Uterus (tissue), 3 donors: ENCODE measurements at regions not wholly inside any gene's neighbourhood (a gene's known extent, or its start where the extent isn't known, plus 50 kb on each side); places are given as distances from the start of the nearest gene placed in this dataset.

Experiments used
- DNase-seq, 2 donors: peaks; one replicate each; pipeline ENCODE4 v3.0.0-alpha.2; 2019 to 2020
- H3K27ac ChIP-seq, 2 donors: fragments of 200-600 bp; sonication (generic); 1 replicate in 1 of 2; 2 replicates in 1 of 2; pipeline ENCODE4 v1.5.1; 2016 to 2018
- H3K27me3 ChIP-seq, 2 donors: fragments of 200-600 bp; sonication (generic); one replicate each; pipeline ENCODE4 v1.5.1; 2018 to 2019; ENCODE audit warnings: control low read depth in 1 of 2
- H3K36me3 ChIP-seq, 2 donors: fragments of 200-600 bp; sonication (generic); one replicate each; pipeline ENCODE4 v1.5.1; 2019; ENCODE audit warnings: control low read depth in 1 of 2
- H3K4me1 ChIP-seq, 2 donors: fragments of 200-600 bp; sonication (generic); one replicate each; pipeline ENCODE4 v1.5.1; 2018 to 2019; ENCODE audit warnings: control low read depth in 1 of 2
- H3K4me3 ChIP-seq, 2 donors: fragments of 200-600 bp; sonication (generic); 1 replicate in 1 of 2; 2 replicates in 1 of 2; pipeline ENCODE4 v1.5.1; 2018 to 2019; ENCODE audit warnings: mild to moderate bottlenecking in 1 of 2
- H3K9me3 ChIP-seq, 2 donors: fragments of 200-600 bp; sonication (generic); one replicate each; pipeline ENCODE4 v1.5.1; 2019; ENCODE audit warnings: control low read depth in 1 of 2
- CTCF ChIP-seq, 4 experiments: fragments of 200-600 bp in 2 of 4; fragments of 450-650 bp in 2 of 4; sonication (generic) in 2 of 4; IDR thresholded peaks; one replicate each; pipeline ENCODE4 v1.5.1; 2016 to 2019; ENCODE audit warnings: antibody characterized with exemption in 4 of 4, mild to moderate bottlenecking in 2 of 4, moderate library complexity in 1 of 4
- POLR2A ChIP-seq, 2 donors: fragments of 450-650 bp; IDR thresholded peaks; one replicate each; pipeline ENCODE4 v1.6.1; 2016; ENCODE audit warnings: antibody characterized with exemption in 2 of 2, mild to moderate bottlenecking in 1 of 2, moderate library complexity in 1 of 2
- intact Hi-C: fragments of 100-400 bp; cut with DNase I; formaldehyde crosslinking; loops from one replicate; pipeline ENCODE4 v1.15.1; 2023; ENCODE audit warnings: low total_unique reads
- donor health status: DM: yes; HTN: yes; CAD: no.

GRCh38 chr4:125020089-125021034 lies 294.4 kb upstream of the FAT4 start:
- Histone ChIP-seq H3K4me3 (no peak overlapping the region), H3K9me3 (no peaks in the 10 kb centered on the region), H3K4me1 (no peaks in the 10 kb centered on the region), H3K27me3 (no peaks in the 10 kb centered on the region), H3K36me3 (no peaks in the 10 kb centered on the region), H3K27ac (no peak overlapping the region)
- TF ChIP-seq POLR2A (IDR thresholded peaks at IDR 0.05) (no peak), CTCF (IDR thresholded peaks at IDR 0.05) (no peak)
- intact Hi-C loops, result no loop called here
- no peak for DNase-seq

- intact Hi-C loops, result no loop called here
- no peak for TF ChIP-seq CTCF (IDR thresholded peaks at IDR 0.05)
- TF ChIP-seq POLR2A (IDR thresholded peaks at IDR 0.05), result no peak
- no peak overlapping the region for H3K27ac ChIP-seq
- H3K27me3 ChIP-seq, result no peaks in the 10 kb centered on the region
- no peak overlapping the region for H3K4me3 ChIP-seq
- DNase-seq, result no peak
- no peaks in the 10 kb centered on the region for H3K36me3 ChIP-seq
- no peaks in the 10 kb centered on the region for H3K4me1 ChIP-seq
- no peaks in the 10 kb centered on the region for H3K9me3 ChIP-seq
These were observed 297.9 kb upstream of the FAT4 start for GRCh38 chr4:125016892-125017299.

GRCh38 chr4:125013891-125014290 lies 300.9 kb upstream of the FAT4 start:
- Histone ChIP-seq H3K27ac (no peak overlapping the region), H3K4me1 (no peaks in the 10 kb centered on the region), H3K9me3 (no peaks in the 10 kb centered on the region), H3K4me3 (no peak overlapping the region), H3K36me3 (no peaks in the 10 kb centered on the region), H3K27me3 (no peaks in the 10 kb centered on the region)
- intact Hi-C loops, result no loop called here
- TF ChIP-seq CTCF (IDR thresholded peaks at IDR 0.05), result no peak
- no peak for TF ChIP-seq POLR2A (IDR thresholded peaks at IDR 0.05)
- DNase-seq, result no peak

- intact Hi-C loops, result no loop called here
- no peak for DNase-seq
- TF ChIP-seq CTCF (IDR thresholded peaks at IDR 0.05) (no peak), POLR2A (IDR thresholded peaks at IDR 0.05) (no peak)
- no peaks in the 10 kb centered on the region for H3K4me1 ChIP-seq
- no peak overlapping the region for H3K27ac ChIP-seq
- H3K36me3 ChIP-seq, result no peaks in the 10 kb centered on the region
- H3K9me3 ChIP-seq, result no peaks in the 10 kb centered on the region
- no peaks in the 10 kb centered on the region for H3K27me3 ChIP-seq
- H3K4me3 ChIP-seq, result no peak overlapping the region
These were observed 299.1 kb upstream of the ANKRD50 start for GRCh38 chr4:125011646-125012045.

- intact Hi-C loops, result no loop called here
- no peak for DNase-seq
- no peak overlapping the region for H3K27ac ChIP-seq
These were observed 298.4 kb upstream of the ANKRD50 start for GRCh38 chr4:125010796-125011503.

More at GRCh38 chr4:125010796-125011503, 298.4 kb upstream of the ANKRD50 start:
- Histone ChIP-seq H3K4me1 (no peaks in the 10 kb centered on the region), H3K36me3 (no peaks in the 10 kb centered on the region), H3K9me3 (no peaks in the 10 kb centered on the region), H3K4me3 (no peak overlapping the region), H3K27me3 (no peaks in the 10 kb centered on the region)
- TF ChIP-seq POLR2A (IDR thresholded peaks at IDR 0.05), result no peak
